GM23338 (cell line): ENCODE measurements at regions not wholly inside any gene's neighbourhood (a gene's known extent, or its start where the extent isn't known, plus 50 kb on each side); places are given as distances from the start of the nearest gene placed in this dataset.

Source experiments
- ATAC-seq: fragments of 200-7000 bp; cut with Tn5 transposase; 3 replicates; pipeline ENCODE4 v1.9.1; 2020
- DNase-seq: peaks from one replicate; pipeline ENCODE4 v3.0.0-alpha.2; 2015; ENCODE audit warnings: low spot score
- H2AFZ ChIP-seq: fragments of 200-600 bp; sonication (generic); 2 replicates; pipeline ENCODE4 v1.8.0; 2016; ENCODE audit warnings: antibody characterized with exemption, mild to moderate bottlenecking, moderate library complexity
- H3F3A ChIP-seq: fragments of 200-600 bp; sonication (generic); replicated peaks from 2 replicates; pipeline ENCODE4 v1.8.0; 2017; ENCODE audit warnings: antibody characterized with exemption, mixed run types, low read depth
- H3K27ac ChIP-seq: fragments of 200-600 bp; sonication (generic); 2 replicates; pipeline ENCODE4 v1.6.1; 2016; ENCODE audit warnings: low read depth
- H3K27me3 ChIP-seq: fragments of 200-600 bp; sonication (generic); 2 replicates; pipeline ENCODE4 v1.8.0; 2016; ENCODE audit warnings: mild to moderate bottlenecking, mixed run types, moderate library complexity; ENCODE audit not compliant: insufficient read depth
- H3K36me3 ChIP-seq: fragments of 200-600 bp; sonication (generic); 2 replicates; pipeline ENCODE4 v1.8.0; 2016; ENCODE audit warnings: mild to moderate bottlenecking; ENCODE audit not compliant: insufficient read depth
- H3K4me1 ChIP-seq: fragments of 200-600 bp; sonication (generic); 2 replicates; pipeline ENCODE4 v1.8.0; 2016; ENCODE audit warnings: mild to moderate bottlenecking, moderate library complexity; ENCODE audit not compliant: insufficient read depth
- H3K4me2 ChIP-seq: fragments of 200-600 bp; sonication (generic); 2 replicates; pipeline ENCODE4 v1.7.1; 2017; ENCODE audit warnings: mixed run types
- H3K4me3 ChIP-seq: fragments of 200-600 bp; sonication (generic); 2 replicates; pipeline ENCODE4 v1.6.1; 2016; ENCODE audit warnings: mixed run types
- H3K79me2 ChIP-seq: fragments of 200-600 bp; sonication (generic); replicated peaks from 2 replicates; pipeline ENCODE4 v1.8.0; 2017; ENCODE audit warnings: mild to moderate bottlenecking; ENCODE audit not compliant: insufficient read depth
- H3K9me2 ChIP-seq: fragments of 200-600 bp; sonication (generic); 2 replicates; pipeline ENCODE4 v1.8.0; 2017; ENCODE audit not compliant: insufficient read depth
- H4K20me1 ChIP-seq: fragments of 200-600 bp; sonication (generic); replicated peaks from 2 replicates; pipeline ENCODE4 v1.8.0; 2017; ENCODE audit warnings: mild to moderate bottlenecking; ENCODE audit not compliant: insufficient read depth
- H3K27ac Mint-ChIP-seq: 2 replicates; pipeline ENCODE4 v1.8.0; 2020; ENCODE audit warnings: inconsistent platforms, mild to moderate bottlenecking, moderate library complexity, mixed read lengths
- H3K27me3 Mint-ChIP-seq: 3 replicates; pipeline ENCODE4 v1.8.0; 2022; ENCODE audit warnings: low read depth, mild to moderate bottlenecking, moderate library complexity, mixed read lengths, inconsistent platforms; ENCODE audit not compliant: insufficient read depth, poor library complexity
- H3K36me3 Mint-ChIP-seq: 3 replicates; pipeline ENCODE4 v1.8.0; 2021; ENCODE audit warnings: low read depth, mild to moderate bottlenecking, inconsistent platforms, moderate library complexity, mixed read lengths
- H3K4me1 Mint-ChIP-seq: 3 replicates; pipeline ENCODE4 v1.8.0; 2020; ENCODE audit warnings: mild to moderate bottlenecking, inconsistent platforms, mixed read lengths
- H3K4me3 Mint-ChIP-seq: 3 replicates; pipeline ENCODE4 v1.8.0; 2021; ENCODE audit warnings: moderate library complexity, mild to moderate bottlenecking, inconsistent platforms, mixed read lengths
- H3K9me3 Mint-ChIP-seq: 3 replicates; pipeline ENCODE4 v1.8.0; 2020; ENCODE audit warnings: moderate library complexity, mild to moderate bottlenecking, inconsistent platforms, mixed read lengths
- CREB1 ChIP-seq: fragments of 250-450 bp; sonication (Bioruptor Pico); IDR thresholded peaks from 2 replicates; pipeline ENCODE4 v1.5.0; 2020; ENCODE audit warnings: low read depth, mild to moderate bottlenecking, moderate library complexity
- CTCF ChIP-seq, 2 experiments: fragments of 200-600 bp in 1 of 2; sonication (generic) in 1 of 2; conservative IDR thresholded peaks; 2 replicates each; pipeline versions ENCODE4 v1.5.1 to v1.6.1; 2016 to 2017; ENCODE audit warnings: antibody characterized with exemption in 2 of 2, low read depth in 2 of 2, mild to moderate bottlenecking in 2 of 2, moderate library complexity in 1 of 2
- EZH2 ChIP-seq: fragments of 200-600 bp; sonication (generic); IDR thresholded peaks from one replicate; pipeline ENCODE4 v1.8.0; 2017; ENCODE audit warnings: antibody characterized with exemption, mild to moderate bottlenecking, low read depth; ENCODE audit not compliant: unreplicated experiment
- EZH2phosphoT487 ChIP-seq: fragments of 200-600 bp; sonication (generic); IDR thresholded peaks from one replicate; pipeline ENCODE4 v1.8.1; 2018; ENCODE audit warnings: antibody characterized with exemption; ENCODE audit not compliant: unreplicated experiment
- JUNB ChIP-seq: IDR thresholded peaks from one replicate; pipeline ENCODE4 v1.6.1; 2016; ENCODE audit warnings: antibody characterized with exemption; ENCODE audit not compliant: unreplicated experiment
- NANOG ChIP-seq: IDR thresholded peaks from 2 replicates; pipeline ENCODE4 v1.6.1; 2016; ENCODE audit warnings: antibody characterized with exemption, borderline replicate concordance
- POLR2AphosphoS5 ChIP-seq: IDR thresholded peaks from 2 replicates; pipeline ENCODE4 v1.6.1; 2016; ENCODE audit warnings: antibody characterized with exemption, low read depth
- STAT1 ChIP-seq: IDR thresholded peaks from one replicate; pipeline ENCODE4 v1.6.1; 2016; ENCODE audit warnings: antibody characterized with exemption; ENCODE audit not compliant: unreplicated experiment
- ZNF114 ChIP-seq: fragments of 250-450 bp; sonication (Bioruptor Pico); IDR thresholded peaks from 2 replicates; pipeline ENCODE4 v1.5.0; 2020; ENCODE audit warnings: mild to moderate bottlenecking, moderate library complexity
- ZNF331 ChIP-seq: fragments of 250-450 bp; sonication (Bioruptor Pico); IDR thresholded peaks from 2 replicates; pipeline ENCODE4 v1.5.0; 2020; ENCODE audit warnings: low read depth, mild to moderate bottlenecking, moderate library complexity
- TF ChIP-seq, protein P1 (sequence below): IDR thresholded peaks from 2 replicates; pipeline ENCODE4 v1.6.1; 2016; ENCODE audit warnings: antibody characterized with exemption
- TF ChIP-seq, protein P2 (sequence below): IDR thresholded peaks from one replicate; pipeline ENCODE4 v1.6.1; 2018; ENCODE audit warnings: antibody characterized with exemption; ENCODE audit not compliant: unreplicated experiment
- TF ChIP-seq, protein P3 (sequence below): fragments of 250-450 bp; sonication (Bioruptor Pico); IDR thresholded peaks from 2 replicates; pipeline ENCODE4 v1.5.0; 2020; ENCODE audit warnings: mild to moderate bottlenecking, moderate library complexity

- ATAC-seq, result no peak
- H3K4me2 ChIP-seq, result no peak overlapping the region
Measured at GRCh38 chr3:18774319-18775088, 349.4 kb upstream of the SATB1 start.

More at GRCh38 chr3:18774319-18775088, 349.4 kb upstream of the SATB1 start:
- Histone ChIP-seq H3K79me2 (no peaks in the 10 kb centered on the region), H3K27me3 (no peaks in the 10 kb centered on the region), H3K9me2 (no peaks in the 10 kb centered on the region), H3K36me3 (no peaks in the 10 kb centered on the region), H3K27ac (no peak overlapping the region), H3K4me3 (no peak overlapping the region), H4K20me1 (no peaks in the 10 kb centered on the region), H2AFZ (no peak overlapping the region), H3F3A (no peaks in the 10 kb centered on the region), H3K4me1 (peaks cover 4% of the 10 kb centered on the region; the same call in 1 of the 2 replicates)
- Mint-ChIP-seq H3K9me3 (no peaks in the 10 kb centered on the region), H3K27me3 (no peaks in the 10 kb centered on the region), H3K4me1 (peaks cover 23% of the 10 kb centered on the region), H3K36me3 (no peaks in the 10 kb centered on the region), H3K27ac (no peak overlapping the region), H3K4me3 (no peak overlapping the region)
- DNase-seq, result no peak
- no peak for TF ChIP-seq EZH2
- no peak for TF ChIP-seq STAT1
- no peak for TF ChIP-seq CREB1 (CRISPR knock-in tag)
- TF ChIP-seq, protein P1, sequence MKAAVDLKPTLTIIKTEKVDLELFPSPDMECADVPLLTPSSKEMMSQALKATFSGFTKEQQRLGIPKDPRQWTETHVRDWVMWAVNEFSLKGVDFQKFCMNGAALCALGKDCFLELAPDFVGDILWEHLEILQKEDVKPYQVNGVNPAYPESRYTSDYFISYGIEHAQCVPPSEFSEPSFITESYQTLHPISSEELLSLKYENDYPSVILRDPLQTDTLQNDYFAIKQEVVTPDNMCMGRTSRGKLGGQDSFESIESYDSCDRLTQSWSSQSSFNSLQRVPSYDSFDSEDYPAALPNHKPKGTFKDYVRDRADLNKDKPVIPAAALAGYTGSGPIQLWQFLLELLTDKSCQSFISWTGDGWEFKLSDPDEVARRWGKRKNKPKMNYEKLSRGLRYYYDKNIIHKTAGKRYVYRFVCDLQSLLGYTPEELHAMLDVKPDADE, result no peak
- no peak for TF ChIP-seq ZNF331 (CRISPR knock-in tag)
- no peak for TF ChIP-seq POLR2AphosphoS5
- TF ChIP-seq, protein P2, sequence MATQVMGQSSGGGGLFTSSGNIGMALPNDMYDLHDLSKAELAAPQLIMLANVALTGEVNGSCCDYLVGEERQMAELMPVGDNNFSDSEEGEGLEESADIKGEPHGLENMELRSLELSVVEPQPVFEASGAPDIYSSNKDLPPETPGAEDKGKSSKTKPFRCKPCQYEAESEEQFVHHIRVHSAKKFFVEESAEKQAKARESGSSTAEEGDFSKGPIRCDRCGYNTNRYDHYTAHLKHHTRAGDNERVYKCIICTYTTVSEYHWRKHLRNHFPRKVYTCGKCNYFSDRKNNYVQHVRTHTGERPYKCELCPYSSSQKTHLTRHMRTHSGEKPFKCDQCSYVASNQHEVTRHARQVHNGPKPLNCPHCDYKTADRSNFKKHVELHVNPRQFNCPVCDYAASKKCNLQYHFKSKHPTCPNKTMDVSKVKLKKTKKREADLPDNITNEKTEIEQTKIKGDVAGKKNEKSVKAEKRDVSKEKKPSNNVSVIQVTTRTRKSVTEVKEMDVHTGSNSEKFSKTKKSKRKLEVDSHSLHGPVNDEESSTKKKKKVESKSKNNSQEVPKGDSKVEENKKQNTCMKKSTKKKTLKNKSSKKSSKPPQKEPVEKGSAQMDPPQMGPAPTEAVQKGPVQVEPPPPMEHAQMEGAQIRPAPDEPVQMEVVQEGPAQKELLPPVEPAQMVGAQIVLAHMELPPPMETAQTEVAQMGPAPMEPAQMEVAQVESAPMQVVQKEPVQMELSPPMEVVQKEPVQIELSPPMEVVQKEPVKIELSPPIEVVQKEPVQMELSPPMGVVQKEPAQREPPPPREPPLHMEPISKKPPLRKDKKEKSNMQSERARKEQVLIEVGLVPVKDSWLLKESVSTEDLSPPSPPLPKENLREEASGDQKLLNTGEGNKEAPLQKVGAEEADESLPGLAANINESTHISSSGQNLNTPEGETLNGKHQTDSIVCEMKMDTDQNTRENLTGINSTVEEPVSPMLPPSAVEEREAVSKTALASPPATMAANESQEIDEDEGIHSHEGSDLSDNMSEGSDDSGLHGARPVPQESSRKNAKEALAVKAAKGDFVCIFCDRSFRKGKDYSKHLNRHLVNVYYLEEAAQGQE, result no peak
- no peak for TF ChIP-seq EZH2phosphoT487
- TF ChIP-seq, protein P3, sequence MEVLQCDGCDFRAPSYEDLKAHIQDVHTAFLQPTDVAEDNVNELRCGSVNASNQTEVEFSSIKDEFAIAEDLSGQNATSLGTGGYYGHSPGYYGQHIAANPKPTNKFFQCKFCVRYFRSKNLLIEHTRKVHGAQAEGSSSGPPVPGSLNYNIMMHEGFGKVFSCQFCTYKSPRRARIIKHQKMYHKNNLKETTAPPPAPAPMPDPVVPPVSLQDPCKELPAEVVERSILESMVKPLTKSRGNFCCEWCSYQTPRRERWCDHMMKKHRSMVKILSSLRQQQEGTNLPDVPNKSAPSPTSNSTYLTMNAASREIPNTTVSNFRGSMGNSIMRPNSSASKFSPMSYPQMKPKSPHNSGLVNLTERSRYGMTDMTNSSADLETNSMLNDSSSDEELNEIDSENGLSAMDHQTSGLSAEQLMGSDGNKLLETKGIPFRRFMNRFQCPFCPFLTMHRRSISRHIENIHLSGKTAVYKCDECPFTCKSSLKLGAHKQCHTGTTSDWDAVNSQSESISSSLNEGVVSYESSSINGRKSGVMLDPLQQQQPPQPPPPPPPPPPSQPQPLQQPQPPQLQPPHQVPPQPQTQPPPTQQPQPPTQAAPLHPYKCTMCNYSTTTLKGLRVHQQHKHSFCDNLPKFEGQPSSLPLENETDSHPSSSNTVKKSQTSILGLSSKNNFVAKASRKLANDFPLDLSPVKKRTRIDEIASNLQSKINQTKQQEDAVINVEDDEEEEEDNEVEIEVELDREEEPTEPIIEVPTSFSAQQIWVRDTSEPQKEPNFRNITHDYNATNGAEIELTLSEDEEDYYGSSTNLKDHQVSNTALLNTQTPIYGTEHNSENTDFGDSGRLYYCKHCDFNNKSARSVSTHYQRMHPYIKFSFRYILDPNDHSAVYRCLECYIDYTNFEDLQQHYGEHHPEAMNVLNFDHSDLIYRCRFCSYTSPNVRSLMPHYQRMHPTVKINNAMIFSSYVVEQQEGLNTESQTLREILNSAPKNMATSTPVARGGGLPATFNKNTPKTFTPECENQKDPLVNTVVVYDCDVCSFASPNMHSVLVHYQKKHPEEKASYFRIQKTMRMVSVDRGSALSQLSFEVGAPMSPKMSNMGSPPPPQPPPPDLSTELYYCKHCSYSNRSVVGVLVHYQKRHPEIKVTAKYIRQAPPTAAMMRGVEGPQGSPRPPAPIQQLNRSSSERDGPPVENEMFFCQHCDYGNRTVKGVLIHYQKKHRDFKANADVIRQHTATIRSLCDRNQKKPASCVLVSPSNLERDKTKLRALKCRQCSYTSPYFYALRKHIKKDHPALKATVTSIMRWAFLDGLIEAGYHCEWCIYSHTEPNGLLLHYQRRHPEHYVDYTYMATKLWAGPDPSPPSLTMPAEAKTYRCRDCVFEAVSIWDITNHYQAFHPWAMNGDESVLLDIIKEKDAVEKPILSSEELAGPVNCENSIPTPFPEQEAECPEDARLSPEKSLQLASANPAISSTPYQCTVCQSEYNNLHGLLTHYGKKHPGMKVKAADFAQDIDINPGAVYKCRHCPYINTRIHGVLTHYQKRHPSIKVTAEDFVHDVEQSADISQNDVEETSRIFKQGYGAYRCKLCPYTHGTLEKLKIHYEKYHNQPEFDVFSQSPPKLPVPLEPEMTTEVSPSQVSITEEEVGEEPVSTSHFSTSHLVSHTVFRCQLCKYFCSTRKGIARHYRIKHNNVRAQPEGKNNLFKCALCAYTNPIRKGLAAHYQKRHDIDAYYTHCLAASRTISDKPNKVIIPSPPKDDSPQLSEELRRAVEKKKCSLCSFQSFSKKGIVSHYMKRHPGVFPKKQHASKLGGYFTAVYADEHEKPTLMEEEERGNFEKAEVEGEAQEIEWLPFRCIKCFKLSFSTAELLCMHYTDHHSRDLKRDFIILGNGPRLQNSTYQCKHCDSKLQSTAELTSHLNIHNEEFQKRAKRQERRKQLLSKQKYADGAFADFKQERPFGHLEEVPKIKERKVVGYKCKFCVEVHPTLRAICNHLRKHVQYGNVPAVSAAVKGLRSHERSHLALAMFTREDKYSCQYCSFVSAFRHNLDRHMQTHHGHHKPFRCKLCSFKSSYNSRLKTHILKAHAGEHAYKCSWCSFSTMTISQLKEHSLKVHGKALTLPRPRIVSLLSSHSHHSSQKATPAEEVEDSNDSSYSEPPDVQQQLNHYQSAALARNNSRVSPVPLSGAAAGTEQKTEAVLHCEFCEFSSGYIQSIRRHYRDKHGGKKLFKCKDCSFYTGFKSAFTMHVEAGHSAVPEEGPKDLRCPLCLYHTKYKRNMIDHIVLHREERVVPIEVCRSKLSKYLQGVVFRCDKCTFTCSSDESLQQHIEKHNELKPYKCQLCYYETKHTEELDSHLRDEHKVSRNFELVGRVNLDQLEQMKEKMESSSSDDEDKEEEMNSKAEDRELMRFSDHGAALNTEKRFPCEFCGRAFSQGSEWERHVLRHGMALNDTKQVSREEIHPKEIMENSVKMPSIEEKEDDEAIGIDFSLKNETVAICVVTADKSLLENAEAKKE (CRISPR knock-in tag), result no peak
- TF ChIP-seq ZNF114, result no peak
- TF ChIP-seq NANOG, result no peak
- TF ChIP-seq JUNB, result no peak
- TF ChIP-seq CTCF (conservative IDR thresholded peaks at IDR 0.05; ENCODE audit: low read depth in 2 of 2), result no peak
